ENCODE measurements at regions not wholly inside any gene's neighbourhood (a gene's known extent, or its start where the extent isn't known, plus 50 kb on each side); places are given as distances from the start of the nearest gene placed in this dataset.
"Not testable (repeated sequence)": the region's sequence is repeated elsewhere in the genome, so short reads cannot be mapped to it uniquely, and the experiment has no call there.

GRCh38 chr2:192687015-192687414, 492.3 kb upstream of the TMEFF2 start:
- Histone ChIP-seq H3K4me3 (ENCODE audit: low read length in 3 of 3) (no peak overlapping the region), H3K9me3 (ENCODE audit: control insufficient read depth in 2 of 3, insufficient read depth in 1 of 3, low read length in 3 of 3) (no peaks in the 10 kb centered on the region), H3K36me3 (ENCODE audit: control insufficient read depth in 2 of 3, insufficient read depth in 3 of 3, low read length in 3 of 3) (no peaks in the 10 kb centered on the region), H3K4me1 (ENCODE audit: control insufficient read depth in 2 of 3, insufficient read depth in 2 of 3, low read depth in 1 of 3, low read length in 3 of 3) (no peaks in the 10 kb centered on the region), H3K9ac (ENCODE audit: low read length in 3 of 3) (no peak overlapping the region), H3K27me3 (ENCODE audit: control insufficient read depth, insufficient read depth, low read length) (no peaks in the 10 kb centered on the region), H3K27ac (ENCODE audit: low read depth in 2 of 2, low read length in 2 of 2) (no peak overlapping the region)
- DNase-seq (no peak), FAIRE-seq (no peak)
- TF ChIP-seq, protein P1, sequence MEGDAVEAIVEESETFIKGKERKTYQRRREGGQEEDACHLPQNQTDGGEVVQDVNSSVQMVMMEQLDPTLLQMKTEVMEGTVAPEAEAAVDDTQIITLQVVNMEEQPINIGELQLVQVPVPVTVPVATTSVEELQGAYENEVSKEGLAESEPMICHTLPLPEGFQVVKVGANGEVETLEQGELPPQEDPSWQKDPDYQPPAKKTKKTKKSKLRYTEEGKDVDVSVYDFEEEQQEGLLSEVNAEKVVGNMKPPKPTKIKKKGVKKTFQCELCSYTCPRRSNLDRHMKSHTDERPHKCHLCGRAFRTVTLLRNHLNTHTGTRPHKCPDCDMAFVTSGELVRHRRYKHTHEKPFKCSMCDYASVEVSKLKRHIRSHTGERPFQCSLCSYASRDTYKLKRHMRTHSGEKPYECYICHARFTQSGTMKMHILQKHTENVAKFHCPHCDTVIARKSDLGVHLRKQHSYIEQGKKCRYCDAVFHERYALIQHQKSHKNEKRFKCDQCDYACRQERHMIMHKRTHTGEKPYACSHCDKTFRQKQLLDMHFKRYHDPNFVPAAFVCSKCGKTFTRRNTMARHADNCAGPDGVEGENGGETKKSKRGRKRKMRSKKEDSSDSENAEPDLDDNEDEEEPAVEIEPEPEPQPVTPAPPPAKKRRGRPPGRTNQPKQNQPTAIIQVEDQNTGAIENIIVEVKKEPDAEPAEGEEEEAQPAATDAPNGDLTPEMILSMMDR (IDR thresholded peaks at IDR 0.05; ENCODE audit: borderline replicate concordance, extremely low read depth, insufficient read depth): no peak
- intact Hi-C loops (cut with DNase I): no loop called here

DNA sequence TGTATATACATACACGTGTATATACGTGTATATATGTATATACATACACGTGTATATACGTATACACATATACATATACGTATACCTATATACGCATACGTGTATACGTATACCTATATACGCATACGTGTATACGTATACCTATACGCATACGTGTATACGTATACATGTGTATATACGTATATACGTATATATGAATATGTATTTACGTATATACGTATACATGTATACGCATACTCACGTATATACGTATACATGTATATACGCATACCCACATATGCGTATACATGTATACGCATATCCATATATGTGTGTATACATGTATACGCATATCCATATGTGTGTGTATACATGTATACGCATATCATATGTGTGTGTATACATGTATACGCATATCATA, 487.8 kb upstream of the TMEFF2 start:
- peak; percentile 59 for FAIRE-seq

DNA sequence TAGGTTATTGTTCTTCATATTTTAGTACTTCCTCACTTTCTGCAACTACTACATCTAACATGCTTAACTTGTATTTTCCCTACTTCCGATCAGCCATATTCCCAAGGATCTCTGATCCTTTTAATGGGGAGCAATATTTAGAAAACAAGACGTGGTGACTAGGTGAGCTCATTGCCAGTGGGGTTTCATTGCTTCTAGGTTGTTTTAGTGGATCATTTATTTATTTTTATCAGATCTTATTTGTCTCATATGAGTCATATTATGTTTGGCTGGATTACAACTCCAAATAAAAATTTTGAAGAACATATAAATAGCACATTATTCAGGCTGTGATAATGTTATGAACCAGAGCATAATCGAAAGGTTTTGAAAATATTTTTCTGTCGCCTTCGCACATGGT, 480.9 kb upstream of the TMEFF2 start:
- intact Hi-C loops (cut with DNase I): no loop called here
- Histone ChIP-seq H3K9ac (ENCODE audit: low read length in 3 of 3) (no peak overlapping the region), H3K27me3 (ENCODE audit: control insufficient read depth, insufficient read depth, low read length) (no peaks in the 10 kb centered on the region), H3K27ac (ENCODE audit: low read depth in 2 of 2, low read length in 2 of 2) (no peak overlapping the region), H3K36me3 (ENCODE audit: control insufficient read depth in 2 of 3, insufficient read depth in 3 of 3, low read length in 3 of 3) (no peaks in the 10 kb centered on the region), H3K4me1 (ENCODE audit: control insufficient read depth in 2 of 3, insufficient read depth in 2 of 3, low read depth in 1 of 3, low read length in 3 of 3) (no peaks in the 10 kb centered on the region), H3K9me3 (ENCODE audit: control insufficient read depth in 2 of 3, insufficient read depth in 1 of 3, low read length in 3 of 3) (no peaks in the 10 kb centered on the region), H3K4me3 (ENCODE audit: low read length in 3 of 3) (no peak overlapping the region)
- DNase-seq (no peak), FAIRE-seq (no peak)
- TF ChIP-seq, protein P1 (IDR thresholded peaks at IDR 0.05; ENCODE audit: borderline replicate concordance, extremely low read depth, insufficient read depth): no peak

More for the DNA sequence above, 487.8 kb upstream of the TMEFF2 start:
- H3K4me3 ChIP-seq (ENCODE audit: low read length in 3 of 3); H3K27ac ChIP-seq (ENCODE audit: low read depth in 2 of 2, low read length in 2 of 2); H3K9ac ChIP-seq (ENCODE audit: low read length in 3 of 3); DNase-seq; H3K36me3 ChIP-seq (ENCODE audit: control insufficient read depth in 2 of 3, insufficient read depth in 3 of 3, low read length in 3 of 3); H3K4me1 ChIP-seq (ENCODE audit: control insufficient read depth in 2 of 3, insufficient read depth in 2 of 3, low read depth in 1 of 3, low read length in 3 of 3); H3K9me3 ChIP-seq (ENCODE audit: control insufficient read depth in 2 of 3, insufficient read depth in 1 of 3, low read length in 3 of 3); intact Hi-C loops (cut with DNase I); H3K27me3 ChIP-seq (ENCODE audit: control insufficient read depth, insufficient read depth, low read length): not testable (repeated sequence)

DNA sequence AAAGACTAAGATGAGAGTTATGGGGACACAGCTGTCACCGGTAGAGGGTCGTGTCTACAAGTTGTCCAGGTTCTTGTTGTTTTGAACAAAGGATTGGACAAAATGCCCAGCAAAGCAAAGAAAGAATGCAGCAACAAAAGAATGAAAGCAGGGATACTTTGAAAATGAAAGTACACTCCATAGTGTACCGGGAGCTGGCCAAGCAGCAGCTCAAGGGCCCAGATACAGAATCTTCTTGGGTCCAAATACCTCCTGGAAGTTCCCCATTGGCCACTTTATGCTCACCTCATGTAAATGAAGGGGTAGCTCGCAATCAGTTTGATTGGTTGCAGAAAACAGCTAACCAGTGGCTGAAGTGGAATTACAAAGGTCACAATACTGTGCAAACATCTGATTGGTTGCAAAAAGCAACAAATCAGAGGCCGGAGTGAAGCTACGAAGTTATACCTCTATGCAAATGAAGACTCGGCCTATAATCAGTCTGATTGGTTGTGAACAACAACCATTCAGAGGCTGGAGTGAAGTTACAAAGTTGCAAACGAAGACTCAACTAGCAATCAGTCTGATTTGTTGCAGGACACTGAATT, 474.9 kb upstream of the TMEFF2 start:
- no peaks in the 10 kb centered on the region for H3K9me3 ChIP-seq (ENCODE audit: control insufficient read depth in 2 of 3, insufficient read depth in 1 of 3, low read length in 3 of 3)
- no peaks in the 10 kb centered on the region for H3K27me3 ChIP-seq (ENCODE audit: control insufficient read depth, insufficient read depth, low read length)
- no peaks in the 10 kb centered on the region for H3K36me3 ChIP-seq (ENCODE audit: control insufficient read depth in 2 of 3, insufficient read depth in 3 of 3, low read length in 3 of 3)
- no peak overlapping the region for H3K9ac ChIP-seq (ENCODE audit: low read length in 3 of 3)
- DNase-seq: no peak
- intact Hi-C loops (cut with DNase I): no loop called here
- H3K27ac ChIP-seq (ENCODE audit: low read depth in 2 of 2, low read length in 2 of 2): no peak overlapping the region
- TF ChIP-seq, protein P1 (IDR thresholded peaks at IDR 0.05; ENCODE audit: borderline replicate concordance, extremely low read depth, insufficient read depth): no peak
- no peak overlapping the region for H3K4me3 ChIP-seq (ENCODE audit: low read length in 3 of 3)
- FAIRE-seq: no peak
- no peaks in the 10 kb centered on the region for H3K4me1 ChIP-seq (ENCODE audit: control insufficient read depth in 2 of 3, insufficient read depth in 2 of 3, low read depth in 1 of 3, low read length in 3 of 3)

DNA sequence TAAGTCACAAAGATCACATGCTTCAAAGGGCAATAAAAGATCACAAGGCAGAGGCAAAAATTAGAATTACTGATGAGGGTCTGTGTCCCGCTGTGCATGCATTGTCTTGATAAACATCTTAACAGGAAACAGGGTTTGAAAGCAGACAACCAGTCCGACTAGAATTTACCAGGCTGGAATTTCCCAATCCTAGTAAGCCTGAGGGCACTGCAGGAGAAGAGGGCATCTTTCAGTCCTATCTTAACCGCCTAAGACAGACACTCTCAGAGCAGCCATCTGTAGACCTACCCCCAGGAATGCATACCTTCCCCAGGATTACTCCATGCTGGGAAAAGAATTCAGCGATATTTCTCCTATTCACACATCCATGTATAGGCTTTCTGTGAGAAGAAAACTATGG, 465.8 kb upstream of the TMEFF2 start:
- H3K27ac ChIP-seq (ENCODE audit: low read depth in 2 of 2, low read length in 2 of 2); H3K36me3 ChIP-seq (ENCODE audit: control insufficient read depth in 2 of 3, insufficient read depth in 3 of 3, low read length in 3 of 3); DNase-seq; H3K4me3 ChIP-seq (ENCODE audit: low read length in 3 of 3); intact Hi-C loops (cut with DNase I); H3K27me3 ChIP-seq (ENCODE audit: control insufficient read depth, insufficient read depth, low read length); H3K9me3 ChIP-seq (ENCODE audit: control insufficient read depth in 2 of 3, insufficient read depth in 1 of 3, low read length in 3 of 3); FAIRE-seq; H3K4me1 ChIP-seq (ENCODE audit: control insufficient read depth in 2 of 3, insufficient read depth in 2 of 3, low read depth in 1 of 3, low read length in 3 of 3); H3K9ac ChIP-seq (ENCODE audit: low read length in 3 of 3): not testable (repeated sequence)
